GM12872 (cell line): ENCODE measurements at regions not wholly inside any gene's neighbourhood (a gene's known extent, or its start where the extent isn't known, plus 50 kb on each side); places are given as distances from the start of the nearest gene placed in this dataset.

ENCODE experiments used
- TF ChIP-seq, protein P1 (sequence below): IDR thresholded peaks from 3 replicates; pipeline ENCODE4 v1.5.1; 2011; ENCODE audit warnings: low read depth, mild to moderate bottlenecking, low read length, moderate library complexity; ENCODE audit not compliant: insufficient read depth

DNA sequence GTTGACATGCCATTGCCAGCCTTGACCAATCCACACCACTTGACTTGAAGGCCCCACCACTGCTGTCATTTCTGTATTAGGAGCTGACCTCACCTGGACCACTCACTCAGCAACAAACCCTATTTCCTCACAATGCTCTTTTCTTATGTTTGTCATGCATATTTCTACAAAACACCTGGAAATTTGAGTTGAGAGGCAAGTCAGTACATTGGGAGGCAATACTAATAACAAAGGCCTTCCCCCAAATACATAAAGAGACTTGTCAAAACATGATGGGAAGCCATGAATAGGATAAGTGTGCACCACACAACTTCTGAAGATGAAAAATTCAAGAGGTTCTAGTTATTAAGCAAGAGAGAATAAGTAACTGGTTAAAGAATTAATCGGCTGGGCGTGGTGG lies 77.9 kb upstream of the POU2AF2 start:
- TF ChIP-seq, protein P1, sequence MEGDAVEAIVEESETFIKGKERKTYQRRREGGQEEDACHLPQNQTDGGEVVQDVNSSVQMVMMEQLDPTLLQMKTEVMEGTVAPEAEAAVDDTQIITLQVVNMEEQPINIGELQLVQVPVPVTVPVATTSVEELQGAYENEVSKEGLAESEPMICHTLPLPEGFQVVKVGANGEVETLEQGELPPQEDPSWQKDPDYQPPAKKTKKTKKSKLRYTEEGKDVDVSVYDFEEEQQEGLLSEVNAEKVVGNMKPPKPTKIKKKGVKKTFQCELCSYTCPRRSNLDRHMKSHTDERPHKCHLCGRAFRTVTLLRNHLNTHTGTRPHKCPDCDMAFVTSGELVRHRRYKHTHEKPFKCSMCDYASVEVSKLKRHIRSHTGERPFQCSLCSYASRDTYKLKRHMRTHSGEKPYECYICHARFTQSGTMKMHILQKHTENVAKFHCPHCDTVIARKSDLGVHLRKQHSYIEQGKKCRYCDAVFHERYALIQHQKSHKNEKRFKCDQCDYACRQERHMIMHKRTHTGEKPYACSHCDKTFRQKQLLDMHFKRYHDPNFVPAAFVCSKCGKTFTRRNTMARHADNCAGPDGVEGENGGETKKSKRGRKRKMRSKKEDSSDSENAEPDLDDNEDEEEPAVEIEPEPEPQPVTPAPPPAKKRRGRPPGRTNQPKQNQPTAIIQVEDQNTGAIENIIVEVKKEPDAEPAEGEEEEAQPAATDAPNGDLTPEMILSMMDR: no peak

DNA sequence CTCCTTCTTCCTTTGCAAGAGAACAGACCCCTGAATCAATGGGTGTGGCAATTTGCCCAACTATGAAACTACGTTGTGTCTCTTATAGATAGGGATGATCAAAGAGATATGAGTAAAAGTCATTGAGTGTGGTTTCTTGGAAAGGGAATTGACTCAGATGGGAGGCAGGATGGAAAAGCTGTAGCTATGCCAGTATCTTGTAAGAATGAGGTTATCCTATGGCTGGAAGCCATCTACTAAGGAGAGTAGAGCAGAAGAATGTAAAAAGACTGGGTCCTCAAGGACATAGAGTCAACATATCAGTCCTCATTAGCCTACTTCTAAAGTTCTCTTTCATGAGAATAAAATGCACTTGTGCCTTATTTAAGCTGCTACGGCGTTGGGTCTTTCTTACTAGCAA lies 78.9 kb upstream of the POU2AF2 start:
- TF ChIP-seq, protein P1: no peak

DNA sequence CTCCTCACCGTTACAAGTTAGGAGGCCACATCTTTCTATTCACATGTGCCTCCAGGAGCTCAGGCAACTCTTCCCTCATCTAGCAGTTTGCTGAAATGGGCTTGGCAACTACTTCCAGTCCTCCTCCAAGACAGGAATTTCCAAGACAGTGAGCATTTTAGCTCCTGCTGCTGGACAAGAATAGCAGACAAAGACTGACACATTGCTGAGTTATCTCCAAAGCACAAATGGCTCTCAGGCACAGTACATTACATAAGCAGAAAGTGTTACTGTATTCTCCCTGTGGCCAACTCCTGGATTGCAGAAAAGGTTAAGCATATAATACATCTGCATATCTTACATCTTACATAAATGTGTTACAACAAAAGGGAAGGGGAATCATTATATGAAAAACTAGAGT lies 83.2 kb upstream of the POU2AF2 start:
- TF ChIP-seq, protein P1: no peak

DNA sequence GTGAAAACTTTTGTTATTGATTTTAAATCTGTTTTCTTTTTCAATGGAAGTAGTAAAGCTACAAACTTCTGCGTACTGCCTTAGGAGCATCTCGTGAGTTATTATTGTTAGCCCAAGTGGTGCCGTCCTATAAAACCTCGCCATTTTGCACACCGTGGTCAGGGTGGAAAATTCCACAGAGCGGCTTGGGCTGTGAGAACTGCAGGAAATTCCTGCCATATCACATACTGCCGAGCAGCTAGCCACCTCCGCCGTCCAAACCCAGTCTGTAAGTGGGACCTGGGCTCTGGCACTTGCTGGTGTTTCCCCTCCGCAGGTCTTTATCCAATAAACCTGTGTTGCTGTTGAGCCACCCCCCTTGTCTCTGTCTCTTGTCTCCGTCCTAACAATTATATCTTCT lies 88.0 kb upstream of the POU2AF2 start:
- TF ChIP-seq, protein P1: no peak

DNA sequence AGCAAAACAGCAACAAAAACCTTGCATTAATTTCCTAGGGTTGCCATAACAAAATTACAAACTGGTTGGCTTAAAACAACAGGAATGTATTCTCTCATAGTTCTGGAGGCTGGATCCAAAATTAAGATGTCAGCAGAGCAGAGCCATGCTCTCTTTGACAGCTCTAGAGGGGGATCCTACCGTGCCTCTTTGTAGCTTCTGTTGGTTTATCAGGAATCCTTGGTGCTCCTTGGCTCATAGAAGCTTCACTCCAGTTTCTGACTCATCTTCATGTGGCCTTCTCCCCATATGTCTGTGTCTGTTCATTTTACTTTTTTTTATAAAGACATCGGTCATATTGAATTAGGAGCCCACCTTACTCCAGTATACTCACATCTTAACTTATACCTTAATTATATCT lies 90.5 kb upstream of the POU2AF2 start:
- TF ChIP-seq, protein P1: no peak

DNA sequence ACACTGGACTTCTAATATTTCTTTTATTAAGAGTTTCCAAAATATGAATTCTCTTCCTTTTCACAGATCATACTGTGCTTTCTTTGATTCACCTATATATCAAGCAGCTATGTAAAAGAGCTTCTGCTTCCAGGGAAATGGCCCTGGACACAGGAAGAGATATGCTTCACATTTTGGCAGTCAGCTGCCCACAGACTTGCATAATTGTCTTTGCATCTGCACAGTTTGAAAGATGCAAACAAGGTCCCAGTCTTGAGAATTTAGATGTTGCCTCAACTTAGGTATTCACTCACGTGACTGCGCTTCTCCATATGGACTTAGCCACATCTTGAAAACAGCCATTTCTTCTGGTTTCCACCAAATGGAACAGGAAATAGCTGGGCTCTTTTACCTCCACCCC lies 92.3 kb upstream of the POU2AF2 start:
- TF ChIP-seq, protein P1: no peak

DNA sequence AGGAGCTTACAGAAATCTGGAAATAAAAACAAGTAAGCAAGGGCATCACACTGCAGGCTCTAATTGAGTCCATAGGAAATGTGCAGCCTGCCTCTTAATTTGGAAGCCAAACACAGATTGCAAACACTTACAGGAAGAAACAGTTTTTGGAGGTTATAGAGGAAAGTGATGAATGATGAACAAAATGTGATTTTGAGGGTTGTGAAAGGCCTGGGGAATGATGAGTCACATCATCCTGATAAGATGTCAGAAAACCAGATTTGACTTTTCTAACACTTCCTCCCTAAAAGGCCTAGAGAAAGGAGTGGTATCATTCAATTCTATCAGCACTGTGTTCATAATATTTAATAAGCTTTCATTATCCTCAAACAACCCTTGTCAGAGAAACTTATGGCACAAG lies 96.6 kb upstream of the POU2AF2 start:
- TF ChIP-seq, protein P1: no peak

DNA sequence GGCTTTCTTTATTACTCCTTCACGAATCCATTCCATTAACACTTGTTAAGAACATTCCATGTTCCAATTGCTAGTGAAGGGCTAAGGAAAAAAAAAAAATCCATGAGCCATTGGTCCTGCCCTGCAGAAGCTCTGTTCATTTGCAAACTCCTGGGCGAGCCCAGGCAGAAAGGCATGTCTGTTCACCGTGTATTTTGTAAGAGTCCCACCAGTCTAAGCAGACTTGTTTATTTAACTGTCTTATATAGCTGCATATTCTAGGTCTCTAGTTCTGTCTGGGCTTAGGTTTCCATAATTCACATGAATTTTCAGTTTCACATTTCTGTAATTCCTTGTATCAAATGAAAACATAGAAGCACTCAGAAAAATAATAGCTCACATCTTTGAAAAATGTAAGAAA lies 97.4 kb upstream of the POU2AF2 start:
- TF ChIP-seq, protein P1: no peak
